CD14-positive monocyte (primary cell): ENCODE measurements at regions not wholly inside any gene's neighbourhood (a gene's known extent, or its start where the extent isn't known, plus 50 kb on each side); places are given as distances from the start of the nearest gene placed in this dataset.
"Not testable (repeated sequence)": the region's sequence is repeated elsewhere in the genome, so short reads cannot be mapped to it uniquely, and the experiment has no call there.

Source experiments
- DNase-seq, 3 donors: peaks; one replicate each; pipeline ENCODE4 v3.0.0-alpha.2; 2011 to 2022
- H2AFZ ChIP-seq: 2 replicates; pipeline ENCODE4 v1.6.0; 2012; ENCODE audit warnings: mild to moderate bottlenecking, low read depth, low read length, inconsistent platforms; ENCODE audit not compliant: insufficient read depth, poor library complexity, severe bottlenecking
- H3K27ac ChIP-seq, 2 donors: 1 replicate in 1 of 2; 2 replicates in 1 of 2; pipeline ENCODE4 v1.5.1; 2012 to 2013; ENCODE audit warnings: low read length in 2 of 2, control low read depth in 1 of 2, inconsistent platforms in 1 of 2, low read depth in 1 of 2, mild to moderate bottlenecking in 1 of 2
- H3K27me3 ChIP-seq, 2 donors: one replicate each; pipeline versions ENCODE4 v1.6.0 to v1.6.1; 2011 to 2013; ENCODE audit warnings: low read length in 2 of 2; ENCODE audit not compliant: control insufficient read depth in 2 of 2, insufficient read depth in 2 of 2
- H3K36me3 ChIP-seq, 2 donors: replicated peaks in 1 of 2; 1 replicate in 1 of 2; 2 replicates in 1 of 2; pipeline versions ENCODE4 v1.5.1 to v1.6.1; 2012 to 2013; ENCODE audit warnings: low read length in 2 of 2, control low read depth in 1 of 2, inconsistent platforms in 1 of 2, mild to moderate bottlenecking in 1 of 2; ENCODE audit not compliant: insufficient read depth in 2 of 2, control insufficient read depth in 1 of 2
- H3K4me1 ChIP-seq, 2 donors: 1 replicate in 1 of 2; 2 replicates in 1 of 2; pipeline versions ENCODE4 v1.5.1 to v1.6.1; 2012 to 2013; ENCODE audit warnings: low read length in 2 of 2, control low read depth in 1 of 2, inconsistent platforms in 1 of 2, mild to moderate bottlenecking in 1 of 2, moderate library complexity in 1 of 2; ENCODE audit not compliant: insufficient read depth in 2 of 2, control insufficient read depth in 1 of 2
- H3K4me2 ChIP-seq: replicated peaks from 2 replicates; pipeline ENCODE3; 2012; ENCODE audit warnings: low read length, moderate library complexity, mild to moderate bottlenecking; ENCODE audit not compliant: poor library complexity, severe bottlenecking; ENCODE audit errors: extremely low read depth
- H3K4me3 ChIP-seq, 3 experiments: fragments of 200-600 bp in 1 of 3; sonication (generic) in 1 of 3; replicated peaks in 1 of 3; 1 replicate in 2 of 3; 2 replicates in 1 of 3; pipeline ENCODE4 v1.5.1; 2011 to 2013; ENCODE audit warnings: low read length in 3 of 3, mild to moderate bottlenecking in 3 of 3, control low read depth in 2 of 3, low read depth in 2 of 3, inconsistent platforms in 1 of 3, moderate library complexity in 1 of 3
- H3K79me2 ChIP-seq: 2 replicates; pipeline ENCODE4 v1.6.0; 2012; ENCODE audit warnings: mild to moderate bottlenecking, control low read depth, inconsistent platforms, low read length, moderate library complexity; ENCODE audit not compliant: insufficient read depth
- H3K9ac ChIP-seq: 2 replicates; pipeline ENCODE4 v1.6.0; 2017; ENCODE audit warnings: low read length, mild to moderate bottlenecking; ENCODE audit not compliant: insufficient read depth, poor library complexity, severe bottlenecking
- H3K9me3 ChIP-seq, 2 donors: replicated peaks in 1 of 2; 1 replicate in 1 of 2; 2 replicates in 1 of 2; pipeline versions ENCODE4 v1.5.1 to v1.6.1; 2012 to 2013; ENCODE audit warnings: low read length in 2 of 2, control low read depth in 1 of 2; ENCODE audit not compliant: control insufficient read depth in 1 of 2, insufficient read depth in 1 of 2
- H4K20me1 ChIP-seq: 2 replicates; pipeline ENCODE4 v1.6.0; 2012; ENCODE audit warnings: mild to moderate bottlenecking, low read length, control low read depth, moderate library complexity; ENCODE audit not compliant: insufficient read depth
- H3K27ac Mint-ChIP-seq, 7 donors: one replicate each; pipeline ENCODE4 v1.8.0; 2020; ENCODE audit warnings: mild to moderate bottlenecking in 7 of 7, mixed read lengths in 7 of 7, moderate library complexity in 6 of 7, inconsistent platforms in 2 of 7
- H3K27me3 Mint-ChIP-seq, 3 donors: one replicate each; pipeline ENCODE4 v1.8.0; 2021 to 2022; ENCODE audit warnings: low read depth in 3 of 3, mild to moderate bottlenecking in 3 of 3, mixed read lengths in 3 of 3, moderate library complexity in 3 of 3, inconsistent platforms in 1 of 3
- H3K36me3 Mint-ChIP-seq, 2 donors: one replicate each; pipeline ENCODE4 v1.8.0; 2020; ENCODE audit warnings: mixed read lengths in 2 of 2, inconsistent platforms in 1 of 2, mild to moderate bottlenecking in 1 of 2
- H3K4me1 Mint-ChIP-seq: one replicate; pipeline ENCODE4 v1.8.0; 2020; ENCODE audit warnings: mild to moderate bottlenecking, mixed read lengths
- H3K4me3 Mint-ChIP-seq, 2 donors: one replicate each; pipeline ENCODE4 v1.8.0; 2020; ENCODE audit warnings: mild to moderate bottlenecking in 2 of 2, mixed read lengths in 2 of 2, moderate library complexity in 1 of 2
- H3K9me3 Mint-ChIP-seq, 7 donors: one replicate each; pipeline ENCODE4 v1.8.0; 2020 to 2022; ENCODE audit warnings: mixed read lengths in 7 of 7, mild to moderate bottlenecking in 6 of 7, moderate library complexity in 6 of 7, inconsistent platforms in 2 of 7
- WGBS: methylation state at CpG from one replicate; pipeline ENCODE4 v1.1.5; 2013; ENCODE audit warnings: missing lambda C conversion rate; ENCODE audit not compliant: insufficient coverage; 5-methylcytosine and 5-hydroxymethylcytosine counted together
- intact Hi-C, 2 donors: fragments of 100-400 bp; cut with micrococcal nuclease; formaldehyde crosslinking; loops; one replicate each; pipeline versions ENCODE4 v1.15.0 to v1.15.1; 2023
- TF ChIP-seq, protein P1 (sequence below): fragments of 200-600 bp; IDR thresholded peaks from one replicate; pipeline ENCODE4 v1.8.0; 2022; ENCODE audit warnings: antibody characterized with exemption, mild to moderate bottlenecking

DNA sequence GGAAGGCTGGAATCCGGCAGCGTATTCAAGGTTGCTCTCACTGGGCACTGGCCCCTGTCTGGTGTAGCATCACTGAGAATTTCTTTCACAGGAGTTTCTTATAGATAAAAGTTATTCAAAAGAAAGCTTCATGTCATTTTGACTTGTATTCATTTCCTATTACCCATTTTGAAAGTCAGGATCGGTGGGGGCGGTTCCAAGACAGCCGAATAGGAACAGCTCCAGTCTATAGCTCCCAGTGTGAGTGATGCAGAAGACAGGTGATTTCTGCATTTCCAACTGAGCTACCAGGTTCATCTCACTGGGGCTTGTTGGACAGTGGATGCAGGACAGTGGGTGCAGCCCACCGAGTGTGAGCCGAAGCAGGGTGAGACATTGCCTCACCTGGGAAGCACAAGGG, 51.5 kb upstream of the CDC42EP3 start:
- DNase-seq, H3K27ac Mint-ChIP-seq, H3K9ac ChIP-seq, H3K4me3 Mint-ChIP-seq, H3K79me2 ChIP-seq, H4K20me1 ChIP-seq, H3K27me3 ChIP-seq, H3K4me1 Mint-ChIP-seq, H3K27ac ChIP-seq, H3K36me3 ChIP-seq, H3K36me3 Mint-ChIP-seq, H3K4me2 ChIP-seq, H3K4me3 ChIP-seq, H3K27me3 Mint-ChIP-seq, H3K4me1 ChIP-seq, intact Hi-C loops, H2AFZ ChIP-seq: not testable (repeated sequence)
- no CpG with 5 or more reads among the region's 7 CpGs for WGBS
- peaks cover 0 to 11% of the 10 kb centered on the region in 2 donors for H3K9me3 ChIP-seq
- H3K9me3 Mint-ChIP-seq, result peaks cover 3 to 19% (median 11%) of the 10 kb centered on the region in 7 donors

DNA sequence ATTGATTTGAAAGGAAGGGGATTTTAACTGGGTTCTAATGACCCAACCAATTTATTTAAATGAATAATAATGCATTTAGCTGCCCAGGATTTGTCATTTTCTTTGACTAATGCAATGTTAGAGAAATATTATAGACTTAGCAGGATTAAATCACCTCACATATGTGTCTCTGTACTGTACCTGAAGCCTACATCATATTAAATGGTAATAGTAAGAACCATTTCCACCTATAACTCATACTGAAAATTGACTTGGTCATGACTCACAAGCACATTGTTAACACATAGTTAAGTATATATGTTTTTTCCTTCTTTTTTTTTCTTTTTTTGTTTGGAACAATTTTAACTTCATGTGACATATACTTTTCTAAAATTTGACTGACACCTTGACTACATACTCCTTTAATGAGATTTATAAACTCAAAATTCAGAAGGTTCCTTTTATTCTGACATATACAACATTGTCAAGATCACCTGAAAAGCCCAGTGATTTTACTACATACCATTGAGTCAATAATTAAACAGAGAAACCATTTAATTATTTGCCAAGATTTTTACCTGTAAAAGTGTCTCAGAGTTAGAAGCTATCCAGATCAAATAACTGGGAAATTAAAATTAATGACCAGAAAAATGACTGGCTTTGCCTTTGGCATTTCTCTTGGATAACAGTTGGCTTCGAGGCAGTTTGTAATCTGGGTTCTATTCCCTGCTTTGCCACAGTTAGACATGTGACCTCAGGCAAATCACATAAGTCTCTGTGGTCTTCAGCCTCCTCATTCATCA, 58.8 kb upstream of the CDC42EP3 start:
- no CpG with 5 or more reads among the region's 1 CpG for WGBS
- Mint-ChIP-seq H3K27ac (no peak overlapping the region), H3K4me1 (peaks cover 43% of the 10 kb centered on the region), H3K4me3 (no peak overlapping the region), H3K36me3 (peaks cover 0 to 3% of the 10 kb centered on the region in 2 donors), H3K27me3 (peaks cover 0 to 1% (median 1%) of the 10 kb centered on the region in 3 donors), H3K9me3 (peaks cover 0 to 8% (median 3%) of the 10 kb centered on the region in 7 donors)
- TF ChIP-seq, protein P1, sequence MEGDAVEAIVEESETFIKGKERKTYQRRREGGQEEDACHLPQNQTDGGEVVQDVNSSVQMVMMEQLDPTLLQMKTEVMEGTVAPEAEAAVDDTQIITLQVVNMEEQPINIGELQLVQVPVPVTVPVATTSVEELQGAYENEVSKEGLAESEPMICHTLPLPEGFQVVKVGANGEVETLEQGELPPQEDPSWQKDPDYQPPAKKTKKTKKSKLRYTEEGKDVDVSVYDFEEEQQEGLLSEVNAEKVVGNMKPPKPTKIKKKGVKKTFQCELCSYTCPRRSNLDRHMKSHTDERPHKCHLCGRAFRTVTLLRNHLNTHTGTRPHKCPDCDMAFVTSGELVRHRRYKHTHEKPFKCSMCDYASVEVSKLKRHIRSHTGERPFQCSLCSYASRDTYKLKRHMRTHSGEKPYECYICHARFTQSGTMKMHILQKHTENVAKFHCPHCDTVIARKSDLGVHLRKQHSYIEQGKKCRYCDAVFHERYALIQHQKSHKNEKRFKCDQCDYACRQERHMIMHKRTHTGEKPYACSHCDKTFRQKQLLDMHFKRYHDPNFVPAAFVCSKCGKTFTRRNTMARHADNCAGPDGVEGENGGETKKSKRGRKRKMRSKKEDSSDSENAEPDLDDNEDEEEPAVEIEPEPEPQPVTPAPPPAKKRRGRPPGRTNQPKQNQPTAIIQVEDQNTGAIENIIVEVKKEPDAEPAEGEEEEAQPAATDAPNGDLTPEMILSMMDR, result no peak
- H3K79me2 ChIP-seq, result no peaks in the 10 kb centered on the region
- no peaks in the 10 kb centered on the region for H3K36me3 ChIP-seq
- intact Hi-C loops, result no loop called here
- no peak overlapping the region for H2AFZ ChIP-seq
- H3K4me2 ChIP-seq, result no peak overlapping the region
- peaks cover 19 to 25% of the 10 kb centered on the region in 2 donors for H3K4me1 ChIP-seq
- H3K27me3 ChIP-seq, result no peaks in the 10 kb centered on the region
- H3K9me3 ChIP-seq, result no peaks in the 10 kb centered on the region
- H3K9ac ChIP-seq, result no peak overlapping the region
- no peak for DNase-seq
- no peaks in the 10 kb centered on the region for H4K20me1 ChIP-seq
- no peak overlapping the region for H3K27ac ChIP-seq
- no peak overlapping the region for H3K4me3 ChIP-seq

DNA sequence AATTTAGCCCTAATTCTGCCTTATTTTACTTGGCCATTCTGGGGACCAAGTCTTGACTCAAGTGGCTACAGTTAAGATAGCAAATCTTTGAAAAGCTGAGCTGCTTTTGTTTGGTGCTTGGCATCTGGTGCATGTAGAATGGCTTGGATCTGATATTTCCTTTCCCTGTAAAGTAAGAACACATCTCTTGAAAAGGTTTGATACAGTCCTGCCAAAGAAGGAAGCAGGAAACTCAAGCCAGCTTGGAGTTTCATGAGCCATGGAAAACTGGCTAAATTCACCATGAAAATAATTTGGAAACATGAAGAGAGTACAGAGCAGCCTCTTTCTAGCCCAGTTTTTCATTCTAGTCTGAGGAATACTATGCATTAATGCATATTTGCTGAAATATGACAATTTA, 61.0 kb upstream of the CDC42EP3 start:
- H3K4me3 Mint-ChIP-seq, result not testable (repeated sequence)

More for the DNA sequence above, 61.0 kb upstream of the CDC42EP3 start:
- H3K9me3 Mint-ChIP-seq, result peaks cover 4 to 11% (median 6%) of the 10 kb centered on the region in 7 donors
- H3K79me2 ChIP-seq, intact Hi-C loops, H3K27me3 ChIP-seq, DNase-seq, H3K36me3 Mint-ChIP-seq, H3K4me3 ChIP-seq, H2AFZ ChIP-seq, H3K27ac ChIP-seq, H3K36me3 ChIP-seq, H3K9ac ChIP-seq, H3K4me2 ChIP-seq, H3K27ac Mint-ChIP-seq, H3K27me3 Mint-ChIP-seq, H3K9me3 ChIP-seq, H4K20me1 ChIP-seq: not testable (repeated sequence)
- H3K4me1 ChIP-seq, result peaks cover 28 to 36% of the 10 kb centered on the region in 2 donors
- peaks cover 52% of the 10 kb centered on the region for H3K4me1 Mint-ChIP-seq
